GM19372 (cell line): ENCODE measurements at regions not wholly inside any gene's neighbourhood (a gene's known extent, or its start where the extent isn't known, plus 50 kb on each side); places are given as distances from the start of the nearest gene placed in this dataset.

Experiments used
- ATAC-seq: cut with Tn5 transposase; IDR thresholded peaks from one replicate; pipeline ENCODE4 v1.9.1; 2021; ENCODE audit warnings: mild to moderate bottlenecking, low read depth, moderate library complexity; ENCODE audit not compliant: unreplicated experiment

- no peak for ATAC-seq
These were observed 244.0 kb downstream of the GAS1 start for GRCh38 chr9:86703346-86703745.

GRCh38 chr9:86700629-86701028 is 246.7 kb downstream of the GAS1 start:
- ATAC-seq = no peak

DNA sequence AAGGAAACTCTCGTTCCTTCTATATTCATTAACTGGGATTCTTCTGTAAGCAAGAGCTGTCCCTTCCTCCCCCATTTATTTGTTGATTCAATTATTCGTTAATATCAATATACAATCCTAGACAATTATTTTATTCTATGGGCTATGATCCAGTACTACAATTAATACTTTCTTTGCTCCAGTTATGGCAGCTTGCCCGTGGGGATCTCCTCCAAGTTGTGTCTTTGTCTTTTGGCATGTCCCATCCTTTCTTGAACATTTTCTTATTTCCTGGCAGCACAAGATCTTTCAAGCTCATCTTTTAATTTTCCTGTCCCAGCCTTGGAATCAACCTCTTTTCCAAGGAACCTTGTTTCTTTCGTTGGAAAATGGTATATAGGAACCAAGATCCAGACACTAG is 249.3 kb downstream of the GAS1 start:
- ATAC-seq = no peak

DNA sequence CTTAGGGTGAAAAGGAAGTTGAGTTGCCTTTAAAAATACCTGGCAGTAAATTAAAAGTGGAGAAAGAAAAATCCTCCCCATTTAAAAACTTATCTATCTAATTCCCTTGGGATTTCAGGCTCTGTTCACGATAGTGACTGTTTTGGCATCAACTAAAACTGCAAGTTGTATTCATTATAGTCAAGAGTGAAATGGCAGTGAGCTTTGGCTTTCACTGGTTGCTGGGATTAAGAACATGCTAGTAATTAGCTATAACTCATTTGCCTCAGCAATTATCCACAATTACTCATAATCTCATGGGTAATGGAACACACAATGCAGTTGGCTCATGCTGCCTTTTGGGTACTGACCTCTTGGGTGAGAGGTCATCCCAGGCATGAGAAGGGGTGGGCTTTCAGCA is 250.1 kb downstream of the GAS1 start:
- ATAC-seq = no peak

- no peak for ATAC-seq
These were observed 251.3 kb downstream of the GAS1 start for GRCh38 chr9:86695910-86696424.

DNA sequence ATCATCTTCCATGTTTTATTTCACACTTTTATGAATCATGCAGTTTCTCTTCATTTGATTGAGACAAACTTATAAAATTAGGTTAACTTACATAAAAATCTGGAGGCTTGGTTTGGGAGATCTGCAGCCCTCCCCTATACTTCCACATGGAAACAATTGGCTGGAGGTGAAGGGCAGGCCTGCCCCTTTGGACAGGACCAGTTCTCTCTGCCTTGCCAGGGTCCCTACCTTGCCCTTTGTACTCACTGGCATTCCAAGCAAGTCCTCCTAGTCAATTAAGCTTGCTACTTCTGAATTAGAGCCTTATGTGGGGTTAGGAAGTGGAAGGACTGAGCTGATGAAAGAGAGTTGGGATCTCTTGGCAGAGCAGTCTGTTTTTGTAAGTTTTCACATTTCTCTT is 257.3 kb downstream of the GAS1 start:
- no peak for ATAC-seq

- no peak for ATAC-seq
These were observed 259.5 kb downstream of the GAS1 start for GRCh38 chr9:86687788-86688187.

DNA sequence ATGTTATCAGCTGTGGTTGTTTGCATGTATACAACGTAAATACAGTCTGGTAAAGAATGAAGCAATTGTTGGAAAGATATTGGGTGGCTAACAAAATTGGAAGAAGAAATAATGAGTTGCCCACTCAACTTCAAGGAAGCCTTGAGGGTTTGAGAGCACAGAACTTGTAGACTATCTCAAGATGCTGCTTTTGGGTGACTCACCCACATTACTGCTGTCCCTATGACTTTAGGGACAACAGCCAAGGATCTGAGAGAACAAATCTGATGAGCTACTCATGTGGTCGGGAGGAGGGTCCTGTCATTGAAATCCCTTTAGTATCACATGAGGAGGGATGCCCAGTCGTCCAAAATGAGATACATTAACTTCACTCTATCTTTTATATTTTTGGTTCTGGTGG is 261.8 kb downstream of the GAS1 start:
- ATAC-seq = no peak

- ATAC-seq = no peak
These were observed 263.2 kb downstream of the GAS1 start for GRCh38 chr9:86684148-86684547.

GRCh38 chr9:86682240-86682639 is 265.1 kb downstream of the GAS1 start:
- no peak for ATAC-seq

- ATAC-seq = no peak
These were observed 267.4 kb downstream of the GAS1 start for GRCh38 chr9:86679909-86680308.

- ATAC-seq = no peak
These were observed 270.9 kb downstream of the GAS1 start for GRCh38 chr9:86676396-86676795.

DNA sequence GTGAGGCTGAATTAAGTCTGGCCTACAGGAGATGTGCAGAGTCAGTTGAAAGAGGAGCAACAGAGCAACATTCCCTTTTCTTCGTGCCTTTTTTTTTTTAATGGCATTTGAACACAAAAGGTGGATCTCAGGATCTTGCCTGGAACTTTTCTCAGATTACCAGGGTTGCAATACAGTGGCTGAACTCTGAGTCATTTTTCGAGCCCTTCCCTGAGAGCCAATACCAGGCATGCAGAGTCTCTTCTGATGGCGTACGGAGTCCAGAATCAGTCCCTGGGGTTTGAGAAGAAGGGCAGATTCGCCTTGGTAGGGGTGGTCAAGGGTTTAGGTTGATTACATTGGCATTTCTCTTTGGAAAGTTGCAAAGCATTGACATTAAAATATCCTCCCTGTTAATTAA is 271.5 kb downstream of the GAS1 start:
- ATAC-seq = no peak

DNA sequence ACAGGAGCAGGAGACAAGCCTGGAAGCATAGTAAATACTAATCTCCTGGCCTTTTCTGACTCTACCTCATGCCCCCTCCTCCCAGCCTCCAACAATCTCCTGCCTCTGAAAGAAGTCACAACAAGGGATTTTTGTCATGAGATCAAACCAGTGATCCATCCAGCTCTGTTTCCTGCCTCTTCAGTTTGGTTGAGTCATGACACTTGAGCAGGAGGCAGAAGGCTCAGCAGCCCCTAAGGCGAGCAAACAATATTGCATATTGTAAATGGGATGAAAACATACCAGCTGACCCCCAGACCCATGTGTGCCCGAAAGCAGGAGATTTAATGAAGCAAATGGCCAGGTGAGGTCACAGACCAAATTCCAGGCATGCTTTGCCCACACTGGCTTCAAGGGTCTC is 272.8 kb downstream of the GAS1 start:
- no peak for ATAC-seq

DNA sequence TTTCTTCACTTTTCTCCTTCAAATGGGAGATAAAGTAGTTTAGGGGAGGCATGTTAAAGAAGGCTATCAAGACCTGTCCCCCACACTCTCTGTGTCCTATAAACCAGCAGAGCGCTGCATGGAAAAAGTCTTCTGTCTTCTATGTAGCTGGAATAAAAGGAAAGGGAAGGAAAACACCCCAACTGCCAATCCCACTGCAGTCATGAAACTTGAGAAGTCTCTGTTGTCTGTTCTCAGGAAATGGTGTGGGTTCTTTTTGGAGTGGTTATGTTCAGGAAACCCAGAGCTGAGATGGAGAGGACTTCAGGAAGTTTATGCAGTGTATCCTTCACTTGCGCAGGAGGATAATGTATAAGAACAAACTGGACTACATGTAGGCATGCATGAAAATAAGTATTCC is 274.3 kb downstream of the GAS1 start:
- no peak for ATAC-seq

DNA sequence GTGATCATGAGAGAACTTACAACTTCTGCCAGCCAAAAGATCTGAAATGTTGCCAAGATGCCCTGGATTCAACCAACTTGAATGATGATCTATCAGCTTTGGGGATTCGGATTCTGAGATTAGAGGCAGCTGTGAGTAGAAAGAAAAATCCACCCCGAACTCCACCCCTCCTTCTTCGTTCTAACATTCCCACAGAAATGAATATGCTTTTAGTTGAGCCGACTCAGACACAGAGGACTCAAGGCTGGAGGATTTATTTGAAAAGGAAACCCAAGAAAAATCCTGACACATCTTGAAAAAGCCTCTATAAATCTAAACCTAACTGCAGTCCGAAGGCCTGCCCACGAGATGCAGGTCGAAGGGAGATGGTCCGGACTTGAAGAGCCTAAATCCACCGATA is 275.0 kb downstream of the GAS1 start:
- no peak for ATAC-seq

GRCh38 chr9:86671018-86671417 is 276.3 kb downstream of the GAS1 start:
- ATAC-seq = no peak

DNA sequence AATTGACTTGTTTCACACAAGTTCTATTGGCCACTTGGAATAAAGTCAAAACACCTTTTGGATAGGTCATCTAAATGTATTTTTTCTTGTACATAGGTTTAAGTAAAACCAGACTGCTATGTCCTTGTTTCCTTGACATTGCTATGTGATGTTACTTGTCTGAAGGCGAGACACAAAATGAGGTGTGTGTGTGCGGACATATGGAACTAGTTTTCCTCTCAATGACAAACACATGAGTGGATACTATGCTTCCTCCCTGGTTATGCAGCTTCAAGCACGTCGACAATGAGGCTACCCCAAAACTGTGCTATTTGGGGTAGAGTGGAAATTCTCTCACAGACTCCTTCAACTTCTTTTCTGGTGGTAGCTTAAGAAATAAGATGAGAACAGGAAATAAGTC is 276.8 kb downstream of the GAS1 start:
- ATAC-seq = no peak

GRCh38 chr9:86670076-86670475 is 277.2 kb downstream of the GAS1 start:
- ATAC-seq = no peak

GRCh38 chr9:86669422-86669821 is 277.9 kb downstream of the GAS1 start:
- no peak for ATAC-seq

GRCh38 chr9:86668488-86668887 is 278.8 kb downstream of the GAS1 start:
- no peak for ATAC-seq

- no peak for ATAC-seq
These were observed 280.0 kb downstream of the GAS1 start for GRCh38 chr9:86667307-86667706.

GRCh38 chr9:86665416-86665815 is 281.9 kb downstream of the GAS1 start:
- no peak for ATAC-seq
